Activated CD8-positive, alpha-beta T cell treated with anti-CD3 and anti-CD28 coated beads for 36 hours (primary cell): ENCODE measurements at regions not wholly inside any gene's neighbourhood (a gene's known extent, or its start where the extent isn't known, plus 50 kb on each side); places are given as distances from the start of the nearest gene placed in this dataset.

ENCODE experiments used
- ATAC-seq: fragments of 200-7000 bp; cut with Tn5 transposase; one replicate; pipeline ENCODE4 v1.10.0; 2021; ENCODE audit warnings: mild to moderate bottlenecking, moderate library complexity
- CTCF ChIA-PET: fragments of 350-600 bp; sonication (Branson Sonifier 250); formaldehyde crosslinking; loops from one replicate; lab custom pipeline; 2021; ENCODE audit warnings: antibody characterized with exemption; lab: Charles Lee
- POLR2A ChIA-PET: fragments of 350-600 bp; sonication (Branson Sonifier 250); formaldehyde crosslinking; loops from one replicate; lab custom pipeline; 2021; ENCODE audit warnings: antibody characterized with exemption; lab: Charles Lee
- DNase-seq: peaks from one replicate; pipeline ENCODE4 v3.0.0-alpha.2; 2020
- H3K27ac Mint-ChIP-seq: one replicate; pipeline ENCODE4 v1.8.0; 2021; ENCODE audit warnings: mild to moderate bottlenecking, mixed read lengths
- H3K27me3 Mint-ChIP-seq: one replicate; pipeline ENCODE4 v1.8.0; 2021; ENCODE audit warnings: mixed read lengths
- H3K36me3 Mint-ChIP-seq: one replicate; pipeline ENCODE4 v1.8.0; 2021; ENCODE audit warnings: low read depth, mixed read lengths
- H3K4me1 Mint-ChIP-seq: one replicate; pipeline ENCODE4 v1.8.0; 2021; ENCODE audit warnings: low read depth, mixed read lengths
- H3K4me3 Mint-ChIP-seq: one replicate; pipeline ENCODE4 v1.8.0; 2021; ENCODE audit warnings: mild to moderate bottlenecking, moderate library complexity, mixed read lengths
- H3K9me3 Mint-ChIP-seq: one replicate; pipeline ENCODE4 v1.8.0; 2021; ENCODE audit warnings: mixed read lengths
- intact Hi-C: fragments of 100-400 bp; cut with micrococcal nuclease; formaldehyde crosslinking; loops from one replicate; pipeline ENCODE4 v1.10.0; 2022
- TF ChIP-seq, protein P1 (sequence below): fragments of 200-600 bp; IDR thresholded peaks from one replicate; pipeline ENCODE4 v1.8.0; 2022; ENCODE audit warnings: antibody characterized with exemption, mild to moderate bottlenecking

DNA sequence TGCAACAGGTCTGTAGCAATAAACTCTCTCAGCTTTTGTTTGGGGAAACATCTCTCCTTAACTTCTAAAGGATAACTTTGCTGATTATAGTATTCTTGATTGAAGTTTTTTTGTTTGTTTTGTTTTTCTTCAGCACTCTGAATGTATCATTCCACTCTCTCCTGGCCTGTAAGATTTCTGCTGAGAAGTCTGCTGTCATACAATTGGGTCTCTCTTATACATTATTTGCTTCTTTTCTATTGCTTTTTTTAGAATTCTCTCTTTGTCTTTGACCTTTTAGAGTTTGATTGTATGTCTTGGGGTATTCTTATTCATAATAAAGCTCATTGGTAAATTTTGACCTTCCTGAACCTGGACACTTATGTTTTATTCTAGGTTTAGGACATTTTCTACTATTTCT is 386.3 kb downstream of the MRPL39 start:
- H3K9me3 Mint-ChIP-seq = peaks cover 15% of the 10 kb centered on the region
- H3K27ac Mint-ChIP-seq = no peak overlapping the region
- CTCF ChIA-PET = no interaction called here

DNA sequence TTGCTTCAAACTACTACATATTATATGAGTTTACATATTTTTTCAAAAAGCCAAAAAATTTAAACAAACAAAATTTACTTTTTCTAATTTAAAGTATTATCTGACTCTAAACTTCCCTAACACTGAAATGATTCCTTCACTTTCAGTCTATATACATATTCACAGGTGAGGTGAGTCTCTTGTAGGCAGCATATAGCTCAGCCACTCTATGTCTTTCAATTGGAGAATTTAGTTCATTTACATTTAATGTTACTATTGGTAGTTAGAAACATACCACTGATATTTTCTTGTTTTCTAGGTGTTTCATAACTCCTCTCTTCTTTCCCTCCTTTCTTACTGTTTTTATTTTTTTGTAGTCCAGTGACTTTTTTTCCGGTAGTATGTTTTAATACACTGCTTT is 387.1 kb downstream of the MRPL39 start:
- ChIA-PET CTCF (no interaction called here), POLR2A (no interaction called here)
- no peak overlapping the region for H3K4me3 Mint-ChIP-seq
- H3K4me1 Mint-ChIP-seq = no peaks in the 10 kb centered on the region
- no peaks in the 10 kb centered on the region for H3K36me3 Mint-ChIP-seq
- H3K27ac Mint-ChIP-seq = no peak overlapping the region
- intact Hi-C loops = no loop called here
- TF ChIP-seq, protein P1, sequence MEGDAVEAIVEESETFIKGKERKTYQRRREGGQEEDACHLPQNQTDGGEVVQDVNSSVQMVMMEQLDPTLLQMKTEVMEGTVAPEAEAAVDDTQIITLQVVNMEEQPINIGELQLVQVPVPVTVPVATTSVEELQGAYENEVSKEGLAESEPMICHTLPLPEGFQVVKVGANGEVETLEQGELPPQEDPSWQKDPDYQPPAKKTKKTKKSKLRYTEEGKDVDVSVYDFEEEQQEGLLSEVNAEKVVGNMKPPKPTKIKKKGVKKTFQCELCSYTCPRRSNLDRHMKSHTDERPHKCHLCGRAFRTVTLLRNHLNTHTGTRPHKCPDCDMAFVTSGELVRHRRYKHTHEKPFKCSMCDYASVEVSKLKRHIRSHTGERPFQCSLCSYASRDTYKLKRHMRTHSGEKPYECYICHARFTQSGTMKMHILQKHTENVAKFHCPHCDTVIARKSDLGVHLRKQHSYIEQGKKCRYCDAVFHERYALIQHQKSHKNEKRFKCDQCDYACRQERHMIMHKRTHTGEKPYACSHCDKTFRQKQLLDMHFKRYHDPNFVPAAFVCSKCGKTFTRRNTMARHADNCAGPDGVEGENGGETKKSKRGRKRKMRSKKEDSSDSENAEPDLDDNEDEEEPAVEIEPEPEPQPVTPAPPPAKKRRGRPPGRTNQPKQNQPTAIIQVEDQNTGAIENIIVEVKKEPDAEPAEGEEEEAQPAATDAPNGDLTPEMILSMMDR = no peak
- no peak for ATAC-seq
- H3K9me3 Mint-ChIP-seq = peaks cover 15% of the 10 kb centered on the region
- H3K27me3 Mint-ChIP-seq = no peaks in the 10 kb centered on the region
- no peak for DNase-seq

More for the DNA sequence above, 386.3 kb downstream of the MRPL39 start:
- Mint-ChIP-seq H3K27me3 (no peaks in the 10 kb centered on the region), H3K36me3 (no peaks in the 10 kb centered on the region), H3K4me1 (no peaks in the 10 kb centered on the region), H3K4me3 (no peak overlapping the region)
- no peak for ATAC-seq
- no peak for DNase-seq
- TF ChIP-seq, protein P1 = no peak
- POLR2A ChIA-PET = no interaction called here
- intact Hi-C loops = no loop called here

DNA sequence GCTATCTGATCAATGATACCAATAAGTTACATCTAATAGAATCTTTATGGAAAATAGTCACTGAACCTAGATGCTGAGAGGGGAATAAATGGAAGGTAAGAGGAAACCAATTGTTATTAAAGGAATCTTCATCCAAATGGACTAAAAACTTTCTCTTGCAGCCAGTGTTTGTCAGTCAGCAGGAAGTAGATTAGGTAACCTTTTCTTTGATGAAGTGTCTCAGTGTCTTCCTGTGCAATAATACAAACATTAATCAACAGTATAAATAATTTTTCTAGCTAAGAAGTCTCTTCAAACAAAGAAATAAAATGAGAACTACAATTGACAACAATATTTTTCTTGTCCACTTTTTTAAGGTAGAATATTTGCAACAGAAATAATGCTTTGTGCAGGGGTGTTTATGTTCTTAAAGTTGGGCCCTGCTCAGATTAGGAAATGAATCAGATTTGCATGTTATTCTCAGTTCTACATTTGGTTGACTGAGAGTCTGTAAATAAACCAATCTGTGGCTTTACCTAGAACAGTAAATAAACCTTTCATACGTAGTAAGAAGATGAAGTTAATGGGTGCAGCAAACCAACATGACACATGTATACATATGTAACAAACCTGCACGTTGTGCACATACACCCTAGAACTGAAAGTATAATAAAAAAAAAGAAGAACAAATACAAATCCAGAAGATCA is 391.4 kb downstream of the MRPL39 start:
- intact Hi-C loops = no loop called here
- TF ChIP-seq, protein P1 = no peak
- no peak overlapping the region for H3K27ac Mint-ChIP-seq
- no peak overlapping the region for H3K4me3 Mint-ChIP-seq
- no peaks in the 10 kb centered on the region for H3K4me1 Mint-ChIP-seq
- DNase-seq (no peak), ATAC-seq (no peak)
- ChIA-PET CTCF (no interaction called here), POLR2A (no interaction called here)
- H3K9me3 Mint-ChIP-seq = peaks cover 6% of the 10 kb centered on the region
- no peaks in the 10 kb centered on the region for H3K27me3 Mint-ChIP-seq
- no peaks in the 10 kb centered on the region for H3K36me3 Mint-ChIP-seq

DNA sequence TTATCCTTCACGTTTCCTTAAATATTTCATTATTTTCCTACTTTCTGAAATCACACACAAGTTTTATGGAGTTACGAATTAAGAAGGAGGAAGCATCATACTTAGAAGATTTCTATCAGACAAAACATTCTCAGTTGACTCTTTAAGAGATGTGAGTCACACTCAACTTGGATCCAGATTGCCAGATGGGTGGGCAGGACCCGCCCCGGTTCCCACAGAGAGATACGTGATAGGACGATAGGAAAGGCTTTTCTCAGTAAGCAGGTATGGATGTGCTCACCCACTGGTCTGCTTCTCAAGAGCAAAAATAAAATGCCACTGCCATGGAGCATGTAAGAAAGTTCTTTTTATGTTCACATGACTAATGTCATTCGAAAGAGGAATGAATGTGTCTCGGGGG is 392.6 kb downstream of the MRPL39 start:
- peaks cover 4% of the 10 kb centered on the region for H3K9me3 Mint-ChIP-seq
- no peaks in the 10 kb centered on the region for H3K27me3 Mint-ChIP-seq
- intact Hi-C loops = no loop called here
- H3K4me1 Mint-ChIP-seq = no peaks in the 10 kb centered on the region
- TF ChIP-seq, protein P1 = no peak
- POLR2A ChIA-PET = no interaction called here
- DNase-seq (no peak), ATAC-seq (no peak)
- no peak overlapping the region for H3K4me3 Mint-ChIP-seq
- H3K27ac Mint-ChIP-seq = no peak overlapping the region
- CTCF ChIA-PET = no interaction called here
- no peaks in the 10 kb centered on the region for H3K36me3 Mint-ChIP-seq

DNA sequence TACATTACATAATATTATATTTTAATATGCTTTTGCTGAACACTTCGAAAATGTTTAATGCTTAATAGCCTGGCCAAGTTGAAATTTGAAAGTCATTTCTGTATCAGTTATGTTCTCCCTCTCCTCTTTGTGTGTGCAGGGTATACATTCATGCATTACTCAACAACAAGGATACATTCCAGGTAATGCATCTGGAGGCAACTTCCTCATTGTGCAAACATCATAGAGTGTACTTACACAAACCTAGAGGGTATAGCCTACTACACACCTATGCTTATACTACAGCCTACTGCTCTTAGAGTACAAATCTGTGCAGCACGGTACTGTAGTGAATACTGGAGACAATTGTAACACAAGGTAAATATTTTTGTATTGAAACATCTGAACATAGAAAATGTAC is 407.3 kb downstream of the MRPL39 start:
- H3K36me3 Mint-ChIP-seq = no peaks in the 10 kb centered on the region
- ATAC-seq (no peak), DNase-seq (no peak)
- TF ChIP-seq, protein P1 = no peak
- POLR2A ChIA-PET = no interaction called here
- no peak overlapping the region for H3K4me3 Mint-ChIP-seq
- no peak overlapping the region for H3K27ac Mint-ChIP-seq
- CTCF ChIA-PET = no interaction called here
- H3K4me1 Mint-ChIP-seq = no peaks in the 10 kb centered on the region
- intact Hi-C loops = no loop called here
- H3K27me3 Mint-ChIP-seq = no peaks in the 10 kb centered on the region
- peaks cover 2% of the 10 kb centered on the region for H3K9me3 Mint-ChIP-seq
